Lung (tissue), 11 donors: ENCODE measurements at regions not wholly inside any gene's neighbourhood (a gene's known extent, or its start where the extent isn't known, plus 50 kb on each side); places are given as distances from the start of the nearest gene placed in this dataset.

ENCODE experiments used
- ATAC-seq: fragments of 200-7000 bp; cut with Tn5 transposase; one replicate; pipeline ENCODE4 v1.9.1; 2020; ENCODE audit warnings: moderate number of reproducible peaks; ENCODE audit not compliant: insufficient read depth, low FRiP score
- DNase-seq, 3 donors: peaks; one replicate each; pipeline ENCODE4 v3.0.0-alpha.2; 2013 to 2017
- H3K27ac ChIP-seq, 2 donors: one replicate each; pipeline ENCODE4 v1.5.1; 2013; ENCODE audit warnings: mild to moderate bottlenecking in 2 of 2, moderate library complexity in 2 of 2, control low read depth in 1 of 2, inconsistent platforms in 1 of 2, low read depth in 1 of 2, low read length in 1 of 2
- H3K27me3 ChIP-seq, 3 donors: one replicate each; pipeline ENCODE4 v1.5.1; 2013; ENCODE audit warnings: low read length in 2 of 3; ENCODE audit not compliant: control insufficient read depth in 3 of 3, insufficient read depth in 3 of 3
- H3K36me3 ChIP-seq, 4 donors: one replicate each; pipeline ENCODE4 v1.5.1; 2013; ENCODE audit warnings: low read length in 4 of 4, mild to moderate bottlenecking in 1 of 4, moderate library complexity in 1 of 4; ENCODE audit not compliant: control insufficient read depth in 4 of 4, insufficient read depth in 4 of 4
- H3K4me1 ChIP-seq, 5 donors: one replicate each; pipeline ENCODE4 v1.5.1; 2013; ENCODE audit warnings: low read length in 5 of 5, mild to moderate bottlenecking in 2 of 5, moderate library complexity in 1 of 5; ENCODE audit not compliant: control insufficient read depth in 5 of 5, insufficient read depth in 5 of 5
- H3K4me3 ChIP-seq: one replicate; pipeline ENCODE4 v1.5.1; 2013; ENCODE audit warnings: mild to moderate bottlenecking, control low read depth, moderate library complexity
- H3K9ac ChIP-seq, 2 donors: one replicate each; pipeline ENCODE4 v1.5.1; 2013; ENCODE audit warnings: low read length in 2 of 2, control low read depth in 1 of 2; ENCODE audit not compliant: insufficient read depth in 1 of 2
- H3K9me3 ChIP-seq, 4 donors: one replicate each; pipeline ENCODE4 v1.5.1; 2013; ENCODE audit warnings: low read length in 3 of 4, mild to moderate bottlenecking in 1 of 4, moderate library complexity in 1 of 4; ENCODE audit not compliant: control insufficient read depth in 4 of 4, insufficient read depth in 3 of 4
- WGBS, 2 donors: extraction: QIAGEN DNeasy Blood & Tissue Kit; methylation state at CpG; one replicate each; pipeline ENCODE4 v1.1.7; 2013; 5-methylcytosine and 5-hydroxymethylcytosine counted together
- TF ChIP-seq, protein P1 (sequence below): IDR thresholded peaks from 2 replicates; pipeline ENCODE4 v1.5.1; 2012; ENCODE audit warnings: mild to moderate bottlenecking; ENCODE audit errors: control extremely low read depth, extremely low read depth
- donor health status: control.
- donor health status: control.
- donor health status: Bipolar disorder and iron deficiency.
- donor health status: healthy.
- donor health status: DM: yes; HTN: yes; CAD: no.

DNA sequence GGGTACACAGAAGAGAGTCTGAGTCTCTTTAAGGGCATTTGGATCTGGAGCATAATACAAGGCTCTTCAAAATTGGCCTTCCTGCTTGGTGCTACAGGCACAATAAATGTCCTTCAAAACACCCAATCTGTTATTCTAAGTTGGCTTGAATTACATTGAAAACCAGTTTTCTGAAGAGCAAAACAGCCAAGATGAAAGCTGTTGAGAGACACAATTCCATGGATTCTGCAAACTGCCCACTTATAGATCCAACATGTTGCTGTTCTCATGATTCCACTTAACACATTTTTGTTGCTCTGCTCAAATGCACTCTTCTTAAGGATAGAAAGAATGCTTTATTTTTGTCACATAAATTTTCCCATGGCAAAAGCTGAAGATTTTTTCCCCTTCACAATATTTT lies 525.9 kb upstream of the CDH8 start:
- no peaks in the 10 kb centered on the region for H3K36me3 ChIP-seq
- H3K9ac ChIP-seq, result no peak overlapping the region
- no peak for ATAC-seq
- H3K4me3 ChIP-seq, result no peak overlapping the region
- no peak for DNase-seq
- no peak overlapping the region for H3K27ac ChIP-seq
- TF ChIP-seq, protein P1, sequence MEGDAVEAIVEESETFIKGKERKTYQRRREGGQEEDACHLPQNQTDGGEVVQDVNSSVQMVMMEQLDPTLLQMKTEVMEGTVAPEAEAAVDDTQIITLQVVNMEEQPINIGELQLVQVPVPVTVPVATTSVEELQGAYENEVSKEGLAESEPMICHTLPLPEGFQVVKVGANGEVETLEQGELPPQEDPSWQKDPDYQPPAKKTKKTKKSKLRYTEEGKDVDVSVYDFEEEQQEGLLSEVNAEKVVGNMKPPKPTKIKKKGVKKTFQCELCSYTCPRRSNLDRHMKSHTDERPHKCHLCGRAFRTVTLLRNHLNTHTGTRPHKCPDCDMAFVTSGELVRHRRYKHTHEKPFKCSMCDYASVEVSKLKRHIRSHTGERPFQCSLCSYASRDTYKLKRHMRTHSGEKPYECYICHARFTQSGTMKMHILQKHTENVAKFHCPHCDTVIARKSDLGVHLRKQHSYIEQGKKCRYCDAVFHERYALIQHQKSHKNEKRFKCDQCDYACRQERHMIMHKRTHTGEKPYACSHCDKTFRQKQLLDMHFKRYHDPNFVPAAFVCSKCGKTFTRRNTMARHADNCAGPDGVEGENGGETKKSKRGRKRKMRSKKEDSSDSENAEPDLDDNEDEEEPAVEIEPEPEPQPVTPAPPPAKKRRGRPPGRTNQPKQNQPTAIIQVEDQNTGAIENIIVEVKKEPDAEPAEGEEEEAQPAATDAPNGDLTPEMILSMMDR, result no peak
- H3K4me1 ChIP-seq, result no peaks in the 10 kb centered on the region
- H3K9me3 ChIP-seq, result peaks cover 0 to 6% (median 0%) of the 10 kb centered on the region in 4 donors
- no peaks in the 10 kb centered on the region for H3K27me3 ChIP-seq

DNA sequence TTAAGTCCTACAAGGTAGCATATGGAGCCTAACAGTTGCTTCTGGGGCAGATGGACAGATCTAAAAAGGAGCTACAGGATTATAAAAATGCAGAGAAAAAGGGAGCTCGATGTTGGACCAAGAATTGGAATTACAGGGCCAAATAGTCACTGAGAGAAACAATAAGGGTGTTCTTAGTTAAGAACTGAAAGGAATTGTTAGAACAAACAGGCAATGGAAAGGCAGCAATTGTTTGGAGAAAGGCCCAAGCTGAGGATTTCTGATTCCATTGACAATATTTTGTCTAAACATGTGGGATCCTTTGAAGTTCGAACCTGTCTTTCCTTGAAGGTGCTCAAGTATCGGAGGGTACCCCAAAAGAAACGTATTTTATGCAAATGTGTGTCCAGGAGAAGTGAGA lies 513.6 kb upstream of the CDH8 start:
- H3K4me1 ChIP-seq, result no peaks in the 10 kb centered on the region
- no peaks in the 10 kb centered on the region for H3K36me3 ChIP-seq
- H3K9ac ChIP-seq, result no peak overlapping the region
- DNase-seq (no peak), ATAC-seq (no peak)
- no peak overlapping the region for H3K27ac ChIP-seq
- TF ChIP-seq, protein P1, result no peak
- no peak overlapping the region for H3K4me3 ChIP-seq
- WGBS, 2 donors, result 79 to 82% methylated on average over 4 of the region's 4 CpGs
- peaks cover 0 to 1% (median 0%) of the 10 kb centered on the region in 4 donors for H3K9me3 ChIP-seq
- no peaks in the 10 kb centered on the region for H3K27me3 ChIP-seq

DNA sequence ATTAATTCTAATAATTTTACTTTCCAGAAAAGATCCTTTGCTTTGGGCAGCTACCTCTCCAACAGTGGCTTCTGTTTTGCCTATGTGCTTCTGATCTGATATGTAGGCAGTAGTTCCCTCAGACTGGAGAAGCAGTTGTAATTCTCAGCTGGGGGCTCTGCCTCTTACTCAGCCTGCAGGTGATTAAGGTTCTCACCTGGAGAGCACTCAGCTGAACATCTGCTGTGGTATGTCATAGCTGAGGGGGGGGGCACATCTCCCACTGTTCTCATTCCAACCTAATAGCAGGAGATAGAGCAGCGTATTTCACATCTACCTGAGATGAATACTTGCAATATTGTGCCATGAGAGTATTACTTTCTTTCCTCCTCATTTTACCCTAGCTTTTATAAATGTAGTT lies 511.9 kb upstream of the CDH8 start:
- TF ChIP-seq, protein P1, result no peak
- Histone ChIP-seq H3K27ac (no peak overlapping the region), H3K36me3 (no peaks in the 10 kb centered on the region), H3K4me3 (no peak overlapping the region), H3K4me1 (no peaks in the 10 kb centered on the region), H3K27me3 (no peaks in the 10 kb centered on the region), H3K9ac (no peak overlapping the region), H3K9me3 (peaks cover 0 to 1% (median 0%) of the 10 kb centered on the region in 4 donors)
- ATAC-seq, result no peak
- WGBS, 2 donors, result 91 to 95% methylated on average over 1 of the region's 1 CpG
- no peak for DNase-seq

DNA sequence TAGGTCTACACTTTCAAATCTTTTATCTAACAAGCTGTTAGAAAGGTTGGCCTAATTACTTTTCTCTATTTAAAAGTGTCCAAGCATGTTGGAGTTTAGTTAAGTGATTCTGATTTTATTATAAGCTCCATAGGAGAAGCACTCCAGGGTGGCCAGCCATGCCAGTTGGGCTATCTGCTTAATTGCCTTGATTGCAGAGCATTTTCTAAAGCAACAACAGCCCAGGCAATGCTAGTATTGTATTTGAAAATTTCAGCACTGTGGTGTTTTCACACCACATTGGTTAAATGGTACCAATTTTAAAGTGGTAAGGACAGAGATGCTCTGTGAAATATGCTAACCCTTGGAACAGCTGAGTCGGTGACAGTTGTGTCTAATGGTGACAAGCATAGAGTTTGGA lies 510.5 kb upstream of the CDH8 start:
- ATAC-seq (no peak), DNase-seq (no peak)
- Histone ChIP-seq H3K27ac (no peak overlapping the region), H3K9me3 (no peaks in the 10 kb centered on the region), H3K4me1 (no peaks in the 10 kb centered on the region), H3K27me3 (no peaks in the 10 kb centered on the region), H3K4me3 (no peak overlapping the region), H3K9ac (no peak overlapping the region), H3K36me3 (no peaks in the 10 kb centered on the region)
- WGBS, 2 donors, result 87 to 94% methylated on average over 1 of the region's 1 CpG
- TF ChIP-seq, protein P1, result no peak
